Stimulated activated CD4-positive, alpha-beta T cell treated with anti-CD3 and anti-CD28 coated beads, Interleukin-4, amount 100 ng/mL, for 1 hour (primary cell): ENCODE measurements at regions not wholly inside any gene's neighbourhood (a gene's known extent, or its start where the extent isn't known, plus 50 kb on each side); places are given as distances from the start of the nearest gene placed in this dataset.

Experiments
- DNase-seq: peaks from one replicate; pipeline ENCODE4 v3.0.0-alpha.2; 2020

DNA sequence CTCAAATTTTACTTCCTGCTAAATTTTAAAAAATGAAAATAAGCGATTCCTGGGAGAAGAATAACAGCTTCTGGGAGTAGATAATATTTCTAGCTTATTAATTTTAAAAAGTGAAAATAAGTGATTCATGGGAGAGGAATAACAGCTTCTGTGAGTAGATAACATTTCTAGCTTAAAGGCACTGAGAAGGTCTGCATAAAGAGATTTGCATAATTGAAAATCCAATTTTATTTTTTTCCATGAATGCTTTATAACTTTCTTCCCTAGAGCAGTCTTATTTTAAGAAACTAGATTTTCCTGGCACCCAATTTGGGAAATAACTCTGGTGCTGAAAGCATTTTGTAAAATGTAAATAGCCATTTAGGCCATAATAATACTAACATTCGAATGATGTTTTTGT is 65.9 kb upstream of the ASTN2 start:
- DNase-seq, result no peak

DNA sequence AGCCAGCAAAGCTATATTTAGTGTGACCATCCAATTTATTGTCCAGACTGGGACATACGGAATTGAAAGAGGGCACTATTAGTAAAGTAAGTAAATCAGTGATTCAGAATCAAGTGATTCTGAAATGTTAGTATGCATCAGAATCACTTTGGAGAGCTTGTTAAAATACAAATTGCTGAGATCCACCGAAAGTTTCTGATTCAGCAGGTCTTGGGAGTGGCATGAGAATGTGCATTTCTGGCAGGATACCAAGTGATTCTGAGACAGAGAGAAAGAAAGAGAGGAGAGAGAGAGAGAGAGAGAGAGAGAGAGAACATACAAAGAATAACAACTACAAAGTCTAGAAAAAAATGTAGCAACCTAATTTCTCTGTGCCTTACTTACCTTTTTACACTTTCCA is 65.4 kb upstream of the ASTN2 start:
- DNase-seq, result no peak

DNA sequence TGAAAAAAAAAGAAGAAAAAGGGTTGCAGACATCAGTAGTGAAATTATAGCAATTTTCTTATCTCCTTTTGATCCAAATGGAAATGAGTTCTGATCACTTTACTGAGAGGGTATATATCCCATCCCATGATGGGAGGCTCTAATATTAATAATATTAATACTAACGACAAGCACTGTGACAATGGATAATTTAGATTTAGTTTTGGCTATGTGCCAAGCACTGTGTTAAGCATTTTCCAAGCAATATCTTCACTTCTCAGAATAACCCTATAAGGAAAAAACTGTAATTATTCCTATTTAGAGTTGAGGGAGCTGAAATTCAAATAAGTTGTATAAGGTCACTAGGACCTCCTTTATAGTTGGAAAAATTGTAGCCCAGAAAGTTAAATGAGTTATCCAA is 58.4 kb upstream of the ASTN2 start:
- no peak for DNase-seq

DNA sequence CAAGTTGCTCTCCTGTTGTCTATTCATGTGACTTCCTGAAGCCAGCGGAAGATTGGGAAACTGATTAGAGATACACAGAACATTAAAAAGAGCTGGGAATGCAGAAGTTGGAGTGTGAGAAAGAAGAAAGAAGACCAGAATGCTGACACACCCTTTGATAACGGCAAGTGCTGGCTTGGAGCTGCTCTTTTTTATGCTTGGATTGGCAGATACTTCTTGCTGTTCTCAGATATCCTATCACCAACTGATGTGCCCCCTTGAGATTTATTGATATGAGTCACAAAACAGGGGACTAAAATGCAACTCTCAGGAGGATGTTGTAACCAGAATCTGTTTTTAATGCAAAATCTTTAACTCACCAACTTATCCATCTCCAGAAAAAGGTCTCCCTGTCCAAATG is 56.0 kb upstream of the ASTN2 start:
- no peak for DNase-seq

DNA sequence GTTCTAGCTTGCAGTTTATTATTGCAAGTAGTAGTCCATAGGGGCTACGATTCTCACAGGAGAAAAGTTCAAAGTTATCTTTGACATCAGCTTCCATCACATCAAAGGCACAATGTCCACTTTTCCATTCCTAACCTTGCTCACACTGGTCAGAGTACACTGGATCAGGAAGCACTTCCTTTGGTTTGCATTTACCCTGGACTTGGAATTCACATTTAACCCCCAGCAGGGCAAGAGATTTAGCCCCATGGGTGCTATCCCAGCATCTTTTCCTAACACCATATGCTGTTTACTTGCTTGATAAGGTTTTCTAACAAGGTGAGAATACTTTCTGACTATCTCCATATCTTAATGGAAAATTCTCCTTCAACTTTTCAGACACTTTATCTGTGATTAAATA is 55.6 kb upstream of the ASTN2 start:
- no peak for DNase-seq

DNA sequence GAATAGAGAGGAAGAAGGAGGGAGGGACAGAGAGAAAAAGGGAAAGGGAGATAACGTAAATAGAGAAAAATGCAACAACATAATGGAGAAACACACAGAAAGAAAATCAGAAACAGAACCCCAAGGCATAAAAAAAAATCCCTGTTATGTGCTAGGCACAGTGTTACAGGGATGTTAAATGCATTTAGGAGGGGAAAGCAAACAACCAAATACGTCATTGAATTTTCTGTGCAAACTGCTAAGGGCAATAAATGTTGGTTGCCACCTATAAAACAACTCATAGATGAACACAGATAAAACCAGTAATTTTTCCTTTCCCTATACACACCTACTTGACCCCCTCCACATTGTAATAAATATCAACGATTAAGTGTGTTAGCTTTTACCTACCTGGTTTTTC is 51.3 kb upstream of the ASTN2 start:
- DNase-seq, result no peak

DNA sequence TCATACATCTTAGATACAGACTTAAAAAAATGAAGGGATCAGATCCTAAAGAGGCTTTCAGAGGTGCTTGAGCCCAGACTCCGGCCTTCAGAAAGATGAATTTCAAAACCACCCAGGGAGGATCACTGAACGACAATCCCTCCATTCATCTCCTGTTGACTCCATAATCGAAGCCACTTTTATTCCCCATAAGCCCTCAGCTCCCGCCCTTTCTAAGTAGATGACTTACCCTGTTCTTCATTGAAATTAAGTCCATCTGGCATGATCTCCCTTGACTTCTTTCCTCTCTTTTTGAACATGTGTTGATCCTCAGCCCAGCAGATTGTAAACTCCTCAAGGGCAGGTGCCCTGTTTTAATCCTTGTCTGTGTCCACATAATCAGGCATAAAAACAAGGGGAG is 50.8 kb upstream of the ASTN2 start:
- DNase-seq, result no peak

DNA sequence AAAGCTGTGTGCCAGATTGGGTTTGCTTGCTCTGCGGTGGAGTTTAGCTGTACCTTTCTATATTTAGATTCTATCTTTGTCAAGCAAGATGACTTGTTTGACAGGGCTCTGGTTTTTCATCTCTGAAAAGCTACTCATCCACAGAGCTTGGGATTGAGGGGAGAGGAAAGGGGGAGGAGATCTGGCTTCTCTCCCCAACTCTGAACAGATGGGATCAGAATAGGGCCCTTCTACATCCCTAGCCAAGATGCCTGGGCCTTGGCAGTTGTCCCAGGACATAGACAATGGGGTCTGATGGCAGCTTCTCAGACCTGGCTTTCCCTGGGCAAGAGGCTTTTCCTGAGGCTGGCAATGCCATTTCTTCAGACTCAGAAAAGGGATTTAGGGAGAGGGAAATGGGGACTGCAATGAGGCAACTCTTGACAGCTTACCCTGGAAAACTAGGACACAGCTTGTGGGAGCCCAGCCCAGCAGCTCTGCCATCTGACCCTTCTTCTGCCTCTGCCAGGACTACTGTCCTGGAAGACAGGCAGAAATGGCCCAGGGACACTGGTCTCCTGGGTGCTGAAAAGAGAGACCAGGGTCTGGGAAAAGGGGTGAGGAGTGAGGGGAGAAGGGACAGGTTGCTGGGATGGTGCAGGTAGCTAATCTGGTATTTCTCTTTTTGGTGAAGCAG is 50.2 kb upstream of the ASTN2 start:
- no peak for DNase-seq
